ENCODE measurements at regions not wholly inside any gene's neighbourhood (a gene's known extent, or its start where the extent isn't known, plus 50 kb on each side); places are given as distances from the start of the nearest gene placed in this dataset.

DNA sequence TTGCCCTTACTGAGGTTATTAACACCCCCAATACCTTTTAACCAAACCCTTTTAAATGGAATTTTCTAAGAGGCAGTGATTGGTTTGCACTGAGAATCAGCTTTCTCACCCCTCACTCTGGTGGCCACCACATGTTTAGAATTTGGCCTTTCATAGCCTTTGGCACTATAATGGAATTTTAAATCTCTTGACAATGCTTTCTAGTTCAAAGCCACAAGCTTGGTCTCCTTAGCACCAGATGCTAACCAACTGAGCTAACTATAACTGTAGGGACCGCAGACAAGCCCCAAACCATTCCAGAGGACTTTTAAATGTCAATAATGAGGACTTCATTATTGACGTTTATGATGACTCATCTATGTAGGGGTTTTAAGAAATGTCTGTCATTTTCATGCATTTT lies 238.7 kb upstream of the SNX7 start:
- peak; percentile 35 for DNase-seq (ENCODE audit: low spot score)

DNA sequence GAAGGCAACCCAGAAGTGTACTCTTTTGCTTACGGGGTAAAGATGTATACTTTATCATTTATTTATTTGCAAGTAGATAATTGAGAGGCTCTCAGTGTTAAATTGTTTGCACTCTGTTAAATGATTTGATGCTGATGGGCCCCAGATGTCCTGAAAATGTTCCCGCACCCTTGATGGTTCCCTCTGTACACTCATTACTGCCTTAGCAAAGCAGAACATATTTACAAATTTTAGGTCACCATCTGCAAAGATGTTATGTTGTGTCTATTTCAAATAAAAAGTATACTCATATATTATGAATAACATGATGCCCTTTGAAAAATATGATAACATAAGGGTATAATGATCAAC lies 240.5 kb upstream of the SNX7 start:
- DNase-seq (ENCODE audit: low spot score) = no peak

DNA sequence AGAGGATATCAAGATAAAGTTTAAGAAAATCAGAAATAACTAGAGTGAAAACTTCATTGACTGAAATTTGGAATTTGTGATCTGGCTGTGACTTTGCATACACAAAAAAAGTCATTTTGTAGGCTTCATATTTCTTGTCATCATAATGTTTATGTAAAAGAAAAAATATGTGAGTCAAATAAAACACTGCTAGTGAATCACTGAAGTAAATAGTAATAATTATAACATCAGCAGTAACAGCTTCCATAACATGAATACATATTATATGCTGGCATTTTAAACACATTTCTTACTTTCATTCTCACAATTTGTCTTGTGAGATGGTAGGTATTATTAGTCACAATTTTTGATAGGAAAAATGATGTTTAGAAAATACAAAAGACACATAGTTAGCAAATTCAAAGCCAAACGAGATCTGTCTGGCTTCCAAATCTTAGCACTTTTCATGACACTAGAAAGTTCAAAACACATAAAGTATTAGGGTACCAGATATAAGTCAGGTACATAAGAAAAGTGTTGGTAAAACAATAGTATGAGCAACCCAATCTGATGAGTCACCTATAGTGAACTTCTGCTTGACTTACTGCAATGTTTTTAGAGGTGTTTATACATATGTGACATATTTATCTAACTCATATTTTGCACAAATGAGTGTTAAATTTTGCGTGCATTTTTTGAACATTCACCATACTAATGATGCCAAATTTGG lies 241.0 kb upstream of the SNX7 start:
- peak; percentile 5 for DNase-seq (ENCODE audit: low spot score)

DNA sequence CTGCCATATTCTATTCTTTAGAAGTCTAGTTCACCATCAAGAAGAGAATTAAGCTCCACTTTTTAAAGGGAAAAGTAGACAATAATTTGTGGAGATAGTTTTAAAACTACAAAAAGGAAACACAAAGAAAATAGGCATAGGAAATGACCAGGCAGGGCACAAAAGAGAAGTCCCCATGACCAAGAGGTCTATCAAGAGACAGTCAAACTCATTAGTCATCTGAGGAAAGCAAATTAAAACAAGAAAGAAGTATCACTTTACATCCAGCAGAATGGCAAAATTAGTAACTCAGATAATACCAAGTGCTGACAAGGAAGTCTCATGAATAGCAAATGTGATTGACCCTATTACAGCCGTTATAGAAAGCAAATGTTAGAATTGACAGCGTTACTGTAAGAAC lies 243.7 kb upstream of the SNX7 start:
- no peak for DNase-seq (ENCODE audit: low spot score)

DNA sequence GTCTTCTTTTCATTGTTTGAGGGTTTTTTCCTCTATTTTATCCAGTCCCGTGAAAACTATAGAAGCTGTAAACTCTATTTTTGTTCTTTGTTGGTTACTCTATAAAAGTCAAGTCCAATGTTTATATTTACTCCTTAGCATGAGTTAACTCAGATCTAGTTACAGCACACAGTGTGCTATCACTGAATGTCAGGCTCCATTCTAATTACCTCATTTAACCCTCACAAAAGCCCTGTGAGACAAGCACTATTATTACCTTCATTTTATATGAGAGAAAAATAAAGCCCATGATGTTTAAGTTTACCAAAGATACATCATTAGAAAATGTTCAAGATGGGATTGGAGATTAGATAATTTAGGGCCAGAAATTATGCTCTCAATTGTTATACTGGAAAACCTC lies 251.4 kb upstream of the SNX7 start:
- no peak for DNase-seq (ENCODE audit: low spot score)

DNA sequence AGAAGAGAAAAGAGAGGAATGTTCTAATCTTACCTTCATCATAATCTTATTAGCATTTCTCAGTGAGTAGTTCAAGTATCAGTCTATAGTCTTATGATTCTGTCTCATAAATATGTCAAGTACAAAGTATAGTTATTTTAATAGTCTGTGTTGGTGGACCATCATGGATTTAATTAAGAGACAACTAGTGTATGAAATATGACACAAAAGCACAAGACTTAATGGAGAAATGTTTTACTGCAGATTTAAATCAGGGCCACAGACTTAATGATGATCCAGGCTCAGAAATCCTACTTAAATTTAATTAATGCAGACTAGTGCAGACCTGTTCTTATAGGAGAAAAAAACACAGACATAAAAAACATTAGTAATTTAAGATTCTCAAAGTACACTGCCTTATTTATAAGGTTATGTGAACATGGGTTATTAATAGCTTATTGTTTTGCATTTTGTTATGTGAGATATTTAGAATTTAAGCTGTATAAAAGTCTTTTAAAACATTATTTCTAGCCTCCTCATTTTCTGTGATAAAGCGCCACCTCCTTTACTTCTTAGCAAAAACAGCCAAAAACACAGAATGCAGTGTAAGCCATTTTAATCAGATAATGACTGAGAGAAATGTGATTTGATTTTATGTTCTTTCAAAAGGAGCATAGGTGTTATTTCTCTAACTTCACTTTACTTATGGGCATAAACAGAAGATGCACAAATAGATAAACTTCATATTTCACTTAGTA lies 255.0 kb upstream of the SNX7 start:
- no peak for DNase-seq (ENCODE audit: low spot score)

DNA sequence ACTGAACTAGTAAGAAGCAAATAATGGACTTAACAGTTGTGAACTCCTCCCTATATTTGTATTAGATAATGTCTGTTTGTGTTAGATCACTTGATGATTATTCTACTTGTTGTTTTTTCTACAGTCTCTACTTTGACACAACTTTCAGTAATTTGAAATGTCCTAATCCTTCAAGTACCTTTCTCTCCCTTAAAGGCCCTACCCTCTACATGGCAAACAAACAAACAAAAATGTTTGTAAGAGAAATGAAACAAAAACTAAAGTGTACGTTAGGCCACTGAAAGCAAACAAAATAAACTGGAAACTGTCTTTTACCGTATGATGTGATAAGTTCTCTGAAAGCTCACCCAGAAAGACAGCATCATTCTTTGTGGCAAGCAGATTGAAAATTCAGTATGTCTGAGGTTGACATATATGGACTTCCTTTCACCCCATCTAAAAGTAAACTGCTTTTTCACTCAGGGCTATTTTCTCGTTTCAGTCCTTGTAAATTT lies 255.9 kb upstream of the SNX7 start:
- DNase-seq (ENCODE audit: low spot score) = no peak

DNA sequence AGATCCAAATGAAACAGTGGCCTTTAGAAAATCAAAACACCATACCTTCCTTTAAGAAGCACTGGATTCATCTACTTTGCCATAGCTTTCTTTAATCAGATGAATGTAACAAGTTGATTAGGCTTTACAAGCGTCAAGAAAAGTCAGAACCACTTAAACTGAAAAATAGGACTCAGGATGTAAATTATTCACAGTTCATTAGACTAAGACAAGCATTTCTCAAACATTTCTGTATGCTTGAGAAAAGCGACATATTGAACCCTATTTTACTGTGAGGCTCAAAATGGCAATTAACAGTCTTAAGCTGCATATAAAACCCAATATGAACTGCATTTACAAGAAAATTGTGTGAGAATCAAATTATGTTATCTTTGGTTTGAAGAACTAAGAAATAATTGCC lies 256.7 kb upstream of the SNX7 start:
- no peak for DNase-seq (ENCODE audit: low spot score)

DNA sequence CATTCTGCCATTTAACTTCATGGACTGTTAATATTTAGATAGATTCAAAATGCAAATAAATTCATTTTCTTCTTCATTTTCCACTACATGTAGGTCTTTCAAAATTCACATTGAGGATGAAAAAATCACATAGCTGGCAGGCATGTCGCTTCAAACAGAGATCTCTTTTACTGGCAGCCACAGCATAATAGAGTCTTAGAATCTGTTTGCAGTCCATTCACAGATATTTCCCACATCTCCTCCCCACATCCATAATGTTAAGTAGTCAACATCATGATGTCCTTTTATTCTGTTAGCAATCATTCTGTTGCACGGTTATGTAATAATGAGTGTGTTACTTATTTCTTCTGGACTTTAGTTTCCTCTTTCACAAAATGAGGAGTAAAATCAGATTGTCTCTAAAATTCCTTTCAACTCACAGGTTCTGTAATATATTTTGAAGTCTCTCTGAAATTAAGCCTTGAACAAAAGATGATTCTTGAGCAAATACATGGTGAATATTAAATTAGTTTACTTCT lies 257.5 kb upstream of the SNX7 start:
- no peak for DNase-seq (ENCODE audit: low spot score)

DNA sequence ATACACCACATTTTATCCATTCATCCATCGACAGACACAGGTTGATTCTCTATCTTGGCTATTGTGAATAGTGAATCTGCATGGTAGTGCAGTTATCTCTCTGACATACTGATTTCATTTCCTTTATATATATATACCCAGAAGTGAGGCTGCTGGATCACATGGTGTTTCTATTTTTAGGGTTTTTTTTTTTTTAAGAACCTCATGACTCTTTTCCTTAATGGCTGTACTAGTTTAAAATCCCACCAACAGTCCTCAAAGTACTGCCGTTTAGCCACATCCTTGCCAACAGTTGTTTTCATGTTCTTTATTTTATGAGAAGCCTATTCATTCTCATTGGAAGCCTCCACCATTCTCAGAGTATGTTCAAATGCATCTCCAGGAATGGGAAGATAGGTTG lies 258.7 kb upstream of the SNX7 start:
- no peak for DNase-seq (ENCODE audit: low spot score)

DNA sequence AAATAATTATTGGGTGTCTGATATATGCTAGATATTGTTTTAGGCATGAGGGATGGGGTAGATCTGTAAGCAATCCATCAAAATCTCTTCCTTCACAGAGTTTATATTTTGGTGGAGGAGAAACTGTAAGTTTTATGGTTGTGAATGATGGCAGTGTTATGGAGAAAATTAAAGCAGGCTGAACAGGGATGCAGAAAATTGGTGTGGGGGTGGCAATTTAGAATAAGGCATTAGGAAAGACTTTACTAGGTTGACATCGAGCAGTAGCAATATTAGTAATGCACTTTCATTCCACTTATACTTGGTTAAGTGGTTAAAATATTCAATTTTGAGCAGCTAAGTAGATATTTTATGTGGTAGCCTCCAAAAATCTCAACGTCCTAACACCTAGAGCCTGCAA lies 261.1 kb upstream of the SNX7 start:
- DNase-seq (ENCODE audit: low spot score) = no peak

DNA sequence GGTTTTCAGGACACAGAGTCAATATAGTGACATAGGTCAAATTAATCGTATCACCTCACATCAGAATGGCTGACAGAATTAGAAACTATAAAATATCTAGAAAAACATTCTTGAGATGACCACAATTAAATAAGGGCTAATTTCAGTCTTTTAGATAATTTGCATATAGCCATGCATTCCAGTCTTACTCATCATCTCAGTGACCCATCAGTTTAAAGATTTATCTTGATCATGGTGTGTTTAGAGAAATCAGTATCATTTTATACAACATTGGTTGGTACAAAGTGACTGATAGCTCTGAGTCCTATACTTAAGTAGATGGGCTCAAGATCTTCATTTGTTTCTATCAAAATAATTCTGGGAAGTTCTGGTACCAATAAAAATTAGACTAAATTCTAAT lies 262.3 kb upstream of the SNX7 start:
- DNase-seq (ENCODE audit: low spot score) = no peak

DNA sequence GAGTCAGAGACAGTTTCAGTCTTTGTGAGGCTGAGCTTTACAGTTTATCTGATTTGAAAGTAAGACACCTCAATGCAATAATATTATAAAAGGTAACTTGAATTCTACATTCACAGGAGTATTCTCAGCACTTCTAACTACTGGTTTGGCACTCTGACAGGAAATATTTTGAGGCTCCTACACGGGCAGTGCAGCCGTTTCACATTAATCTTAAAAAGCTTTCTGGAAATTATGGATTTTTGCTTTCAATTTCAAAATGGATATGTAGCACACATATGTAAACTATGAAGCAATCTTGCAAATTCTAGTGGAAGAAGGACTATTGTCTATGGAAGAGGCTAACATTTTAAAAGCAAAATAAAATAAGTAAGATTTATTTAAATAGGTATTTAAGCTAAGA lies 262.9 kb upstream of the SNX7 start:
- peak; percentile 8 for DNase-seq (ENCODE audit: low spot score)

DNA sequence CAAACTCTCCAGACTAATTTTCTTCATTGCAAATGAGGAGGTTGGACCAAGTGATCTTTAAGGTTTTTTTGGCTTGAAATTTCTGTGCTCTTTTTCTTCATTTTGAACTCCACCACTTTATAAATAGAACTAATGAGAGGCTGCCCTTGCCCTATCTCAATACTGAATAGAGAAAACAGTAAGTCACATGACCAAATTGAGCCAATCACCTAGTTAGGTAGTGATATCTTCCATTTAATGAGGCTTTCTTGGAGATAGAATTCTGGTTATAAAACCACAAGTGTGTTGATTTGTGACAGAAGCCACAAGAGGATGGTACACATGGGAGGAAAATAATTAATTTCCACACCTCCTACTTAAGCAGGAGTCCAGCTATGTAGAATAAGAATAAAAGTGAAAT lies 263.4 kb upstream of the SNX7 start:
- no peak for DNase-seq (ENCODE audit: low spot score)

DNA sequence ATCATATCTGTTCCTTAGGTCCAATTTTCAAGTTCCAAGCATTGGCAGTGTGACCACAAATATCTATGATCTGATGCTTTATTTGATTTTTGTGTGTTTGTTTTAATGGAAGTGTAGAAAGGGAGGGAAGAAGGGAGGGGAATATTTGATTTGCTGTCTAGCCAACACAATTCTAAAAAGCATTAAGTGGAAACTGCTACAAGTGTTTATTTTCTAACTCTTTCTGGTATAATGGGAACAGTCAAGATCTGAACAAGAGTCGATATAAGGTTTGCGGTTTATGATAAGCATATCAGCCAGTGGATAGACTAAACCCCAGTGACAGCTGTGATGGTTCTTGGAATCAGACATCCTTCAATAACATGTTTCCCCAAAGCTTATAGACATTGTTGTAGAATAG lies 267.8 kb upstream of the SNX7 start:
- no peak for DNase-seq (ENCODE audit: low spot score)

DNA sequence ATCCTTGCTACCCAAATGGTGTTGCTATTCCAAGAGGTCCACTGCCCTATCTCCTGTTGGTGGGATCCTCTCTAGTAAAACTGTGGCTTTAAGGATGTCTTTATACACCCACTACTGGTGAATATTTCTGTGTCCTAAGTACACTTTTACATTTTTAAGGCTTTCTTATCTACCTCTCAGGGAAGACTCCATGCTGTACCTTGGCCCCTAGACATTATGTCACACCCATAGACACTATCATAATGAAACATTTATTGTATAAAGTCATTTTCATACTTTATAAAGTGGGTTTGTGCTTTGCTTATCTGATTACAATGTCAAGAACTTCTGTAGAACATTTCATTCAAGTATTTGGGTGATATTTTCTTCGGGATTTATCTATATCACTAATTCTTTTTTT lies 270.3 kb upstream of the SNX7 start:
- DNase-seq (ENCODE audit: low spot score) = no peak

DNA sequence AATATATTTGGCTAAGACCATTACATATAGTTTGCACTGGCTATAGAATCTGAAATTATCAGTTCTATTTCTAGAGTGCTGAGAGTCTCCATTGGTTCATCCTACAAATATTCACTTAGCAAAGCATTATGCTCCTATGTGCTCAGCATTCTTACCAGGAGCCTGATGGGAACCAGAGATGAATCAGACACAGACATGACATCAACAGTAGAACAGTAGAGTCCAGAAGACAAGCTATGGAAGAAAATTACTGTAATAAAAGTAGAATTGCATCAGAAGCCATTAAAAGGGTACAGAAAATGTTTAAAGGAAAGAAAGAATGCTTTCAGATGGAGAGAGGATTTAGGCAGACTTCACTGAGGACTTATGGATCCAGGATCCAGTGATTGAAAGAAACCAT lies 271.7 kb upstream of the SNX7 start:
- peak; percentile 55 for DNase-seq (ENCODE audit: low spot score)

DNA sequence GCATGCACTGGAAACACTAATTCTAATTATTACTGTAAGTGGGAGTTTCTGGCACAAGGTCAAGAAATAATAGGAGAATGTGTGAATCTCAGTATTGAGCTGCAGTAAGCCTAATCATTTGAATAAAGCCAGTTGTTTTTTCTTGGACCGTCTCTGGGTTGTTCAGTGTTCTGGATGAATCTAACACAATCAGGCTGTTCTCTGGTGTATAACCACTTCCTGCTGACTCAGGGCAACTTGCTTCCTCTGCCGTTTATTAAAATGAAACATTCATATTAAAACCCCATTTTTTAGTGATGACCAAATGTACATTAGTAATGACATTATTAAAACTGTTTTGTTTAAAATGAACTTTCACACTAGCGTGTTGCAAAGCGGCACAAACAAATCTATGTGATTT lies 273.1 kb upstream of the SNX7 start:
- peak; percentile 55 for DNase-seq (ENCODE audit: low spot score)

DNA sequence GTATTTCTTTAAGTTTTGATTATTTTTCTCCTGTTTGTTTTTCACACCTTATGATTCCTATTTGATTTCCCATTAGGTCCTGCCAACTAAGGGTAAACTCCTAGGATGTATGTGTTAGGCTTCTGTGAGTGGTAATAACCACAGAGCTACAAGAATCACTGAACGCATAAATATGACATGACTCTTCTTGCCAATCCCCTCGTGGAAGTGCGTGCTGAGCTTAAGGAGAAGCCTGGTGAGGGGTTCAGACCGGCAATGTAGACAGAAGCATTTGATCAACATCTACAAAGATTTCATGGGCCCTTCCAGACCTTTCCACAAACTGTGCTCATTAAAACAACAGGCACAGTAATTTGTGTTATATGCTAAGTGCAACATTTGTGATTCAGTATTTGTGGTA lies 273.8 kb upstream of the SNX7 start:
- DNase-seq (ENCODE audit: low spot score) = no peak

DNA sequence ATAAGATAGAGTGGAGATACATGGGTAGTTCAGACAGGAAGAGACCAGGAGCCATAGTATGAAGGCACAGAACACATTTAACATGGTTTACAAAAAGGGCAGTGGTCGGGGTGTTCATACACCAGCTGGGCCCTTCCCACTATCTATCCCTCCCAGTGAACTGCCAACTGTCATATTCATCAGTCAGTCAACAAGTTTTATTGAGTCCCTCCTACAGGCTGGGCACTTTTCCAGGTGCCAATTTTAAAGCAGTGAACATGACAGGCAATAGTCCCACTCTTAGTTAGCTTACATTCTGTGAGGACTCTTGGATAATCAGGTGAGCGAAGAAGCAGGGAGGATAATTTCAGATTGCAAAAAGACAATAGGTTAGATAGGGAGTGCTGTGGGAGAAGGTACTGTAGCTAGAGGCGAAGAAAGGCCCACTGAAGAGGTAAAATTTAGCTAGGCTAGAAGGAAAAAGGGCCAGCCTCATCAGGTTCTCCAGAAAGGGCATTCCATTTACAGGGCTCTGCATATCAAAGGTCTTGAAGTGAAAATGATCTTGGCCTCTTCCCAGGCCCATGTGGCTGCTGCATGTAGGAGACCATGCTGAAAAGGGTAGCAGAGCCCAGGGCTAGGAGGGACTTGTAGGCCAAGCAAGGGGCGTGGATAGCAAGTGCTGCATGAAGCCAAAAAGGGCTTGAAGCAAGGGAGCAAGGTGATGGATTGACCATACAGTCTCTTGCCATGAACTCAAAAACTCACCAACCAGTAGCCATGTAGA lies 274.7 kb upstream of the SNX7 start:
- no peak for DNase-seq (ENCODE audit: low spot score)

DNA sequence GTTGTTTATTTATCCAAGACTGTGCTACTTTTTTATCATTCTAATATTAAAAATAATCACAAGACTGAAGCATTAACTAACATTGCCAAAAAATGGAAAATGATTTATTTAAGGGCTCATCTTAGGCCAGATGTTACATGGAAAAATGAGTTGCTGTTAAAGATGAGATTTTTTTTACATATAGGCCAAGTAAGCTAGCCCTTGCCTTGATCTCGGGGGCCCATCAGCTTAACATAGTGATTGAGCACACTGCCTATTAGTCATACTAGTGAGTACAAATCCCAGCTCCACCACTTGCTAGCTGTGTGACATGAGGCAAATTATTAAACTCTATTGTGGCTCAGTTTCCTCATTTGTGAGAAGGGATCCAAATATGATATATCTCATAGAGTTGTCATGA lies 275.9 kb upstream of the SNX7 start:
- DNase-seq (ENCODE audit: low spot score) = no peak

DNA sequence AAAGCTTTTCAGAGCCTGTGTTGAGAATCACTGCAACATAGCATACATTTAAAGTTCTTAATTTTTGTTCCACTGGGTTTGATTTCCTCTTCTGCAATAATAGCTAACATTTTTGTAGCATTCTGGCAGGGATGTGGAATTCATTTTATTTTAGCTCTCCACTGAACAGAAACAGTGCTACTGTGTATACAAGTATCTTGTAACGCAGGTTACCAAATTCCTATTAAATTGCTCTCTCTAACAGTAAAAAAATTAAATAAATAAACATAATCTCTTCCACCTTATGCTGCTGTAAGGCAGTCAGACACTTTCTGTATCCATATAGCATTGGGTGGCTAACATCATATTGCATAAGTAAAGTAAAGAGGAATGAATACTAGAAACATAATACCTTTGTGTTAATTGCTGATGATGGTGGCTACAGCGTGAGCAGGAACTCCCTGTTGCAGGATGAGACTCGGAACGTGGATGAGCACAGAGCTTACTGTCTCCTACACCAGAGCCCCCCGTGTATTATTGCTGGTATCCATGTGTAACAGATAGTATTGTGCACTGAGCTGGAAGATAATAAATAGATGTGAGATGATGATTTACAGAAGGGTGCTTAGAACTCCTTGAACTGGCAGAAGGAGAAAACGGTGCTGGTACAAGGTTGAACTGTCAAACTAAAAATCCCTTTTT lies 276.9 kb upstream of the SNX7 start:
- no peak for DNase-seq (ENCODE audit: low spot score)

Data from AG08395 (cell line).